HCT116 (cell line): ENCODE measurements at regions not wholly inside any gene's neighbourhood (a gene's known extent, or its start where the extent isn't known, plus 50 kb on each side); places are given as distances from the start of the nearest gene placed in this dataset.

Experiments
- ATAC-seq: fragments of 200-7000 bp; cut with Tn5 transposase; 2 replicates; pipeline ENCODE4 v1.9.1; 2020; ENCODE audit warnings: mild to moderate bottlenecking, moderate library complexity
- BruUV-seq: library from RNA; stranded (reverse); fragments of 400-500 nt; replicated peaks from 2 replicates; lab custom pipeline; 2021; lab: Mats Ljungman, UMichigan
- CTCF ChIA-PET: fragments of 300-600 bp; sonication (Branson Sonifier 250); formaldehyde crosslinking; loops from one replicate; lab custom pipeline; 2021; ENCODE audit warnings: antibody characterized with exemption; lab: Charles Lee
- POLR2A ChIA-PET: fragments of 300-600, 350-600 bp; sonication (Branson Sonifier 250); formaldehyde crosslinking; loops from one replicate; lab custom pipeline; 2021; ENCODE audit warnings: antibody characterized with exemption; lab: Charles Lee
- RAD21 ChIA-PET, 2 experiments: fragments of 300-600 bp; sonication (Branson Sonifier 250); formaldehyde crosslinking; loops; one replicate each; lab custom pipeline; 2023; ENCODE audit warnings: low total read pairs in 2 of 2; ENCODE audit not compliant: uncharacterized antibody in 2 of 2, unreplicated experiment in 2 of 2, low non-redundant PET in 1 of 2; lab: Charles Lee
- DNase-seq: peaks from one replicate; pipeline ENCODE4 v3.0.0-alpha.2; 2010; ENCODE audit warnings: low read depth, low spot score
- H2AFZ ChIP-seq: fragments of 200-600 bp; shearing (Covaris generic), sonication (generic); 2 replicates; pipeline ENCODE4 v1.6.1; 2017; ENCODE audit warnings: low read depth, mixed run types, mixed read lengths, antibody characterized with exemption, low read length; ENCODE audit not compliant: poor library complexity, severe bottlenecking
- H3K27ac ChIP-seq: 2 replicates; pipeline ENCODE4 v1.5.1; 2012; ENCODE audit warnings: low read depth, low read length
- H3K27me3 ChIP-seq: fragments of 200-600 bp; sonication (generic); 2 replicates; pipeline ENCODE4 v1.6.1; 2016; ENCODE audit warnings: mixed run types, low read length, mixed read lengths; ENCODE audit not compliant: insufficient read depth
- H3K36me3 ChIP-seq, 2 experiments: fragments of 200-500 bp in 1 of 2; fragments of 200-600 bp in 1 of 2; sonication (Bioruptor generic) in 1 of 2; sonication (generic) in 1 of 2; 2 replicates each; pipeline versions ENCODE4 v1.5.1 to v1.6.1; 2014 to 2016; ENCODE audit warnings: low read length in 2 of 2, inconsistent platforms in 1 of 2, mixed read lengths in 1 of 2, mixed run types in 1 of 2; ENCODE audit not compliant: insufficient read depth in 2 of 2, control insufficient read depth in 1 of 2
- H3K4me1 ChIP-seq, 2 experiments: fragments of 200-600 bp in 1 of 2; sonication (generic) in 1 of 2; 2 replicates each; pipeline versions ENCODE4 v1.5.1 to v1.6.1; 2012 to 2017; ENCODE audit warnings: low read length in 2 of 2, inconsistent platforms in 1 of 2, mild to moderate bottlenecking in 1 of 2, mixed read lengths in 1 of 2, mixed run types in 1 of 2, moderate library complexity in 1 of 2; ENCODE audit not compliant: insufficient read depth in 2 of 2, control insufficient read depth in 1 of 2
- H3K4me2 ChIP-seq: fragments of 200-600 bp; sonication (generic); 2 replicates; pipeline ENCODE4 v1.6.1; 2017; ENCODE audit warnings: mixed run types, low read length, mixed read lengths
- H3K4me3 ChIP-seq, 2 experiments: fragments of 200-600 bp in 1 of 2; sonication (generic) in 1 of 2; replicated peaks in 1 of 2; 2 replicates each; pipeline ENCODE4 v1.5.1; 2011 to 2016; ENCODE audit warnings: low read length in 2 of 2, control low read depth in 1 of 2, low read depth in 1 of 2, mild to moderate bottlenecking in 1 of 2, mixed read lengths in 1 of 2, mixed run types in 1 of 2
- H3K79me2 ChIP-seq: fragments of 200-600 bp; sonication (generic); 2 replicates; pipeline ENCODE4 v1.6.1; 2017; ENCODE audit warnings: mild to moderate bottlenecking, mixed run types, low read length, moderate library complexity, mixed read lengths; ENCODE audit not compliant: insufficient read depth
- H3K9ac ChIP-seq: fragments of 200-600 bp; sonication (generic); 2 replicates; pipeline ENCODE4 v1.6.1; 2016; ENCODE audit warnings: low read length, mixed read lengths
- H3K9me2 ChIP-seq: fragments of 200-600 bp; sonication (generic), shearing (Covaris generic); 2 replicates; pipeline ENCODE4 v1.6.1; 2017; ENCODE audit warnings: mixed run types, mild to moderate bottlenecking, moderate library complexity; ENCODE audit not compliant: insufficient read depth
- H3K9me3 ChIP-seq, 2 experiments: fragments of 200-500 bp in 1 of 2; fragments of 200-600 bp in 1 of 2; sonication (Bioruptor generic) in 1 of 2; sonication (generic) in 1 of 2; 2 replicates each; pipeline ENCODE4 v1.6.1; 2014 to 2017; ENCODE audit warnings: low read length in 2 of 2, mixed read lengths in 2 of 2, inconsistent platforms in 1 of 2, low read depth in 1 of 2, mild to moderate bottlenecking in 1 of 2, mixed run types in 1 of 2, moderate library complexity in 1 of 2; ENCODE audit not compliant: control insufficient read depth in 1 of 2, insufficient read depth in 1 of 2
- H4K20me1 ChIP-seq: fragments of 200-600 bp; sonication (generic), shearing (Covaris generic); 2 replicates; pipeline ENCODE4 v1.6.1; 2017; ENCODE audit warnings: mixed run types, mild to moderate bottlenecking, moderate library complexity; ENCODE audit not compliant: insufficient read depth
- CBX3 ChIP-seq: IDR thresholded peaks from 2 replicates; pipeline ENCODE4 v1.6.1; 2012; ENCODE audit warnings: low read depth
- CTCF ChIP-seq, 3 experiments: fragments of 200-600 bp in 1 of 3; sonication (generic) in 1 of 3; IDR thresholded peaks in 2 of 3; conservative IDR thresholded peaks in 1 of 3; 2 replicates each; pipeline ENCODE4 v1.5.1; 2012 to 2017; ENCODE audit warnings: low read depth in 2 of 3, low read length in 2 of 3, antibody characterized with exemption in 1 of 3, borderline replicate concordance in 1 of 3, control low read depth in 1 of 3, mild to moderate bottlenecking in 1 of 3, mixed read lengths in 1 of 3, mixed run types in 1 of 3, moderate library complexity in 1 of 3; ENCODE audit not compliant: insufficient read depth in 1 of 3
- REST ChIP-seq: IDR thresholded peaks from 2 replicates; pipeline ENCODE4 v1.6.1; 2012; ENCODE audit warnings: low read depth
- SIN3A ChIP-seq: IDR thresholded peaks from 2 replicates; pipeline ENCODE4 v1.6.1; 2012; ENCODE audit warnings: low read depth
- SRF ChIP-seq: IDR thresholded peaks from 2 replicates; pipeline ENCODE4 v1.6.1; 2012; ENCODE audit warnings: low read depth
- TCF7L2 ChIP-seq: IDR thresholded peaks from 2 replicates; pipeline ENCODE4 v1.7.0; 2011; ENCODE audit warnings: borderline replicate concordance, inconsistent platforms; ENCODE audit not compliant: insufficient read depth, insufficient read length; ENCODE audit errors: extremely low read depth
- YY1 ChIP-seq: IDR thresholded peaks from 2 replicates; pipeline ENCODE4 v1.6.1; 2011; ENCODE audit warnings: low read length, low read depth, moderate library complexity, mild to moderate bottlenecking; ENCODE audit not compliant: insufficient replicate concordance; ENCODE audit errors: extremely low read depth
- intact Hi-C: fragments of 100-400 bp; cut with micrococcal nuclease; formaldehyde crosslinking; loops from 2 replicates; pipeline ENCODE4 v1.10.0; 2022

- TF ChIP-seq CBX3 (no peak), REST (no peak)
- no peak overlapping the region for H2AFZ ChIP-seq
- CTCF ChIA-PET, result no interaction called here
- no peaks in the 10 kb centered on the region for H3K79me2 ChIP-seq
- H3K4me3 ChIP-seq, result no peak overlapping the region
- RAD21 ChIA-PET, result no interaction called here
- H3K4me2 ChIP-seq, result no peak overlapping the region
- no peaks in the 10 kb centered on the region for H3K9me2 ChIP-seq
- POLR2A ChIA-PET, result no interaction called here
- no peak for ATAC-seq
- H4K20me1 ChIP-seq, result no peaks in the 10 kb centered on the region
- peaks cover 13% of the 10 kb centered on the region; the same call in 1 of the 2 replicates for H3K27me3 ChIP-seq
- H3K4me1 ChIP-seq, result no peaks in the 10 kb centered on the region
- no peaks in the 10 kb centered on the region for H3K9me3 ChIP-seq
- BruUV-seq, result no TSS peak
- DNase-seq, result no peak
- H3K36me3 ChIP-seq, result no peaks in the 10 kb centered on the region
- H3K27ac ChIP-seq, result no peak overlapping the region
- H3K9ac ChIP-seq, result no peak overlapping the region
- intact Hi-C loops, result no loop called here
These were observed 223.4 kb upstream of the GYPA start for GRCh38 chr4:144363890-144364289.

GRCh38 chr4:144366425-144366824 is 225.9 kb upstream of the GYPA start:
- H3K4me3 ChIP-seq, result no peak overlapping the region
- intact Hi-C loops, result no loop called here
- H2AFZ ChIP-seq, result no peak overlapping the region
- TF ChIP-seq TCF7L2 (no peak), SRF (no peak), CTCF (IDR thresholded peaks at IDR 0.05 in 2 of 3, conservative IDR thresholded peaks at IDR 0.05 in 1 of 3; ENCODE audit: borderline replicate concordance in 1 of 3, insufficient read depth in 1 of 3, low read depth in 2 of 3, low read length in 2 of 3) (no peak), YY1 (no peak), CBX3 (no peak), SIN3A (no peak)
- CTCF ChIA-PET, result no interaction called here
- POLR2A ChIA-PET, result no interaction called here
- 0 out of 2 replicates have a peak, but pooled peaks cover 6% of the 10 kb centered on the region for H3K27me3 ChIP-seq
- BruUV-seq, result no TSS peak
- RAD21 ChIA-PET, result no interaction called here
- H3K4me1 ChIP-seq, result no peaks in the 10 kb centered on the region
- ATAC-seq (no peak), DNase-seq (no peak)
- H3K9me2 ChIP-seq, result no peaks in the 10 kb centered on the region
- H4K20me1 ChIP-seq, result no peaks in the 10 kb centered on the region
- no peaks in the 10 kb centered on the region for H3K79me2 ChIP-seq
- no peaks in the 10 kb centered on the region for H3K36me3 ChIP-seq
- no peak overlapping the region for H3K27ac ChIP-seq
- H3K4me2 ChIP-seq, result no peak overlapping the region
- no peak overlapping the region for H3K9ac ChIP-seq
- no peaks in the 10 kb centered on the region for H3K9me3 ChIP-seq
